ENCODE measurements at regions not wholly inside any gene's neighbourhood (a gene's known extent, or its start where the extent isn't known, plus 50 kb on each side); places are given as distances from the start of the nearest gene placed in this dataset.
A peak's percentile ranks its signal among the peaks of the same experiment; 100 is the strongest.

- POLR2A ChIA-PET, result no interaction called here
- TF ChIP-seq NR3C1 (IDR thresholded peaks at IDR 0.05), result no peak
- no peak for TF ChIP-seq RCOR1 (IDR thresholded peaks at IDR 0.05; ENCODE audit: low read depth, low read length)
- TF ChIP-seq ZSCAN20 (CRISPR knock-in tag; IDR thresholded peaks at IDR 0.05), result no peak
- TF ChIP-seq REST (IDR thresholded peaks at IDR 0.05), result no peak
- TF ChIP-seq KDM1A (IDR thresholded peaks at IDR 0.05; ENCODE audit: low read depth), result no peak
- TF ChIP-seq PHF8 (IDR thresholded peaks at IDR 0.05; ENCODE audit: borderline replicate concordance, low read depth), result no peak
- no peak for TF ChIP-seq HEYL (CRISPR knock-in tag; IDR thresholded peaks at IDR 0.05)
- no peak for TF ChIP-seq KDM5A (IDR thresholded peaks at IDR 0.05)
- TF ChIP-seq ZNF302 (CRISPR knock-in tag; IDR thresholded peaks at IDR 0.05), result no peak
- TF ChIP-seq GATA3 (IDR thresholded peaks at IDR 0.05; ENCODE audit: borderline replicate concordance), result no peak
- TF ChIP-seq MAX (IDR thresholded peaks at IDR 0.05), result no peak
- TF ChIP-seq SREBF2 (IDR thresholded peaks at IDR 0.05), result no peak
- no peak for TF ChIP-seq ELK1 (IDR thresholded peaks at IDR 0.05; ENCODE audit: low read depth, low read length)
- TF ChIP-seq CHD2 (IDR thresholded peaks at IDR 0.05; ENCODE audit: low read length, partially characterized antibody), result no peak
- no peak for TF ChIP-seq SMC3 (IDR thresholded peaks at IDR 0.05)
- TF ChIP-seq NPAS2 (CRISPR knock-in tag; IDR thresholded peaks at IDR 0.05; ENCODE audit: borderline replicate concordance), result no peak
- no peak for TF ChIP-seq HES2 (IDR thresholded peaks at IDR 0.05)
- H3K4me2 ChIP-seq, result no peak overlapping the region
- ATAC-seq, result no peak
- no peak for DNase-seq (ENCODE audit: low read depth in 1 of 2, low spot score in 1 of 2)
- no peaks in the 10 kb centered on the region for H3K4me1 ChIP-seq
- no peaks in the 10 kb centered on the region for H3K9me3 ChIP-seq
- FAIRE-seq, result no peak
- no peak overlapping the region for H3K4me3 ChIP-seq
- CTCF ChIA-PET, result no interaction called here
- no peak overlapping the region for H3K27ac ChIP-seq
Measured at GRCh38 chr2:193250389-193250788, 1055.7 kb upstream of the TMEFF2 start.

GRCh38 chr2:193240752-193241151, 1046.0 kb upstream of the TMEFF2 start:
- ChIA-PET POLR2A (no interaction called here), CTCF (no interaction called here)
- ATAC-seq (no peak), FAIRE-seq (no peak), DNase-seq (ENCODE audit: low read depth in 1 of 2, low spot score in 1 of 2) (peak in 1 of 2 experiments; percentile 2)
- Histone ChIP-seq H3K4me2 (no peak overlapping the region), H3K27ac (no peak overlapping the region), H3K9me3 (no peaks in the 10 kb centered on the region), H3K4me1 (no peaks in the 10 kb centered on the region), H3K4me3 (no peak overlapping the region)
- peak; percentile 24 for TF ChIP-seq CTCF (IDR thresholded peaks at IDR 0.05)
- TF ChIP-seq EHMT2 (IDR thresholded peaks at IDR 0.05; ENCODE audit: low read depth), result no peak
- 71% methylated on average over 1 of the region's 1 CpG for whole genome bisulfite sequencing (ENCODE audit: missing lambda C conversion rate)
